Germinal center (tissue), 1 donor: ENCODE measurements at regions not wholly inside any gene's neighbourhood (a gene's known extent, or its start where the extent isn't known, plus 50 kb on each side); places are given as distances from the start of the nearest gene placed in this dataset.

Experiments
- DNase-seq: peaks from one replicate; pipeline ENCODE4 v3.0.0; 2012; ENCODE audit warnings: mixed read lengths, low spot score

DNA sequence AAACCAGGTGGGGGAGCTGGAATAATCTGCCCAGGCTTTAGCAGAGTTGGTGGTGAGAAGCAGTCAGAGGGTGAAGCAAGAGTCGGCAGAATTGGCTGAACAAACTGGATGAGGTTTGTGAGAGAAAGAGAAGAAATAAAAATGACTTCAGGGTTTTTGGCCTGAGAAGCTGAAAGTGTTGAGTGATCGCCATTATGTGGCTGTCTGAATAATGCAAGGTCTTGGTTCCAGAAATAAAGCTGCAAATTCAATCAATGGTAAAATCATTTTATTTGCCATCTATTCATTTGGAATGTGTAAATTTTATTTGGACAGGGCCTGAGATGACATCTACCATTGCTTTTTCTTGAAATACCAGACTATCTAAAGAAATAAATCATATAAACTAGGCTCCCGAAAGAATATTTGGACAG lies 50.4 kb upstream of the DAB2 start:
- no peak for DNase-seq
